H1 (cell line): ENCODE measurements at regions not wholly inside any gene's neighbourhood (a gene's known extent, or its start where the extent isn't known, plus 50 kb on each side); places are given as distances from the start of the nearest gene placed in this dataset.

Experiments used
- NRF1 ChIP-seq: IDR thresholded peaks from 2 replicates; pipeline ENCODE4 v1.6.1; 2011; ENCODE audit warnings: mild to moderate bottlenecking, low read depth, low read length, improper control_type of control experiment
- RXRA ChIP-seq: IDR thresholded peaks from 2 replicates; pipeline ENCODE4 v1.6.1; 2011; ENCODE audit warnings: low read depth, mild to moderate bottlenecking, low read length, moderate library complexity; ENCODE audit not compliant: insufficient read depth
- SRF ChIP-seq: IDR thresholded peaks from 2 replicates; pipeline ENCODE4 v1.6.1; 2011; ENCODE audit warnings: mild to moderate bottlenecking, low read depth, low read length, moderate library complexity

GRCh38 chr21:18831942-18832676 lies 428.5 kb upstream of the TMPRSS15 start (continued):
- TF ChIP-seq RXRA (no peak), NRF1 (no peak), SRF (no peak)
- TF ChIP-seq, all 59 proteins: peak for 0
